ENCODE measurements at regions not wholly inside any gene's neighbourhood (a gene's known extent, or its start where the extent isn't known, plus 50 kb on each side); places are given as distances from the start of the nearest gene placed in this dataset.
"Not testable (repeated sequence)": the region's sequence is repeated elsewhere in the genome, so short reads cannot be mapped to it uniquely, and the experiment has no call there.

GRCh38 chr7:55743454-55743717, 119.2 kb downstream of the SEPTIN14 start:
- H3K27ac Mint-ChIP-seq; H3K79me2 ChIP-seq (replicated peaks; ENCODE audit: insufficient read depth); H3K4me1 Mint-ChIP-seq; ATAC-seq; H3K36me3 Mint-ChIP-seq (ENCODE audit: low read depth); H4K20me1 ChIP-seq (replicated peaks; ENCODE audit: insufficient read depth); DNase-seq (ENCODE audit: low spot score); H3K4me3 ChIP-seq; H3K9me2 ChIP-seq (ENCODE audit: insufficient read depth); H3K27ac ChIP-seq (ENCODE audit: low read depth); H3K4me2 ChIP-seq; H2AFZ ChIP-seq; H3F3A ChIP-seq (replicated peaks; ENCODE audit: low read depth); H3K4me3 Mint-ChIP-seq; H3K27me3 ChIP-seq (ENCODE audit: insufficient read depth); H3K4me1 ChIP-seq (ENCODE audit: insufficient read depth); H3K36me3 ChIP-seq (ENCODE audit: insufficient read depth); H3K9me3 Mint-ChIP-seq; H3K27me3 Mint-ChIP-seq (ENCODE audit: insufficient read depth, low read depth, poor library complexity): not testable (repeated sequence)

GRCh38 chr7:55742651-55743453, 119.7 kb downstream of the SEPTIN14 start:
- H3K9me3 Mint-ChIP-seq; H3K36me3 ChIP-seq (ENCODE audit: insufficient read depth); H3K36me3 Mint-ChIP-seq (ENCODE audit: low read depth); H2AFZ ChIP-seq; H3K9me2 ChIP-seq (ENCODE audit: insufficient read depth); H4K20me1 ChIP-seq (replicated peaks; ENCODE audit: insufficient read depth); H3K27ac Mint-ChIP-seq; H3K27me3 Mint-ChIP-seq (ENCODE audit: insufficient read depth, low read depth, poor library complexity); H3K27ac ChIP-seq (ENCODE audit: low read depth); H3K79me2 ChIP-seq (replicated peaks; ENCODE audit: insufficient read depth); ATAC-seq; H3K4me2 ChIP-seq; H3K27me3 ChIP-seq (ENCODE audit: insufficient read depth); H3K4me1 Mint-ChIP-seq; H3K4me3 ChIP-seq; H3K4me3 Mint-ChIP-seq; H3K4me1 ChIP-seq (ENCODE audit: insufficient read depth); H3F3A ChIP-seq (replicated peaks; ENCODE audit: low read depth); DNase-seq (ENCODE audit: low spot score): not testable (repeated sequence)
- TF ChIP-seq CTCF (conservative IDR thresholded peaks at IDR 0.05; ENCODE audit: low read depth in 2 of 2) = 0 out of 4 replicates have a peak, but pooled peaks of 1 of the 2 experiments have one; percentile 6

- not testable (repeated sequence) for H3K27ac ChIP-seq (ENCODE audit: low read depth); H3K4me3 Mint-ChIP-seq; H3K27me3 ChIP-seq (ENCODE audit: insufficient read depth); H4K20me1 ChIP-seq (replicated peaks; ENCODE audit: insufficient read depth); H3K36me3 ChIP-seq (ENCODE audit: insufficient read depth); H3K4me2 ChIP-seq; H3K36me3 Mint-ChIP-seq (ENCODE audit: low read depth); H3K27ac Mint-ChIP-seq; ATAC-seq; H3K79me2 ChIP-seq (replicated peaks; ENCODE audit: insufficient read depth); H3K4me1 Mint-ChIP-seq; H2AFZ ChIP-seq; DNase-seq (ENCODE audit: low spot score); H3K9me3 Mint-ChIP-seq; H3K9me2 ChIP-seq (ENCODE audit: insufficient read depth); H3K4me1 ChIP-seq (ENCODE audit: insufficient read depth); H3K4me3 ChIP-seq; H3K27me3 Mint-ChIP-seq (ENCODE audit: insufficient read depth, low read depth, poor library complexity); H3F3A ChIP-seq (replicated peaks; ENCODE audit: low read depth)
- TF ChIP-seq CTCF (conservative IDR thresholded peaks at IDR 0.05; ENCODE audit: low read depth in 2 of 2) = peak in 1 of 2 experiments; percentile 16; a peak in 1 of 4 replicates
Observed at GRCh38 chr7:55741721-55742631, 120.6 kb downstream of the SEPTIN14 start.

- H3K27me3 Mint-ChIP-seq (ENCODE audit: insufficient read depth, low read depth, poor library complexity); ATAC-seq; H3K36me3 ChIP-seq (ENCODE audit: insufficient read depth); H3K4me2 ChIP-seq; H4K20me1 ChIP-seq (replicated peaks; ENCODE audit: insufficient read depth); H3K9me3 Mint-ChIP-seq; H3K4me1 Mint-ChIP-seq; H3K9me2 ChIP-seq (ENCODE audit: insufficient read depth); H3K79me2 ChIP-seq (replicated peaks; ENCODE audit: insufficient read depth); H2AFZ ChIP-seq; H3K27ac ChIP-seq (ENCODE audit: low read depth); H3K27ac Mint-ChIP-seq; H3K4me1 ChIP-seq (ENCODE audit: insufficient read depth); H3F3A ChIP-seq (replicated peaks; ENCODE audit: low read depth); DNase-seq (ENCODE audit: low spot score); H3K36me3 Mint-ChIP-seq (ENCODE audit: low read depth); H3K4me3 ChIP-seq; H3K27me3 ChIP-seq (ENCODE audit: insufficient read depth); H3K4me3 Mint-ChIP-seq: not testable (repeated sequence)
Observed at GRCh38 chr7:55740633-55741250, 121.8 kb downstream of the SEPTIN14 start.

Data from GM23338 (cell line).